ENCODE measurements at regions not wholly inside any gene's neighbourhood (a gene's known extent, or its start where the extent isn't known, plus 50 kb on each side); places are given as distances from the start of the nearest gene placed in this dataset.
"Not testable (repeated sequence)": the region's sequence is repeated elsewhere in the genome, so short reads cannot be mapped to it uniquely, and the experiment has no call there.

GRCh38 chr9:103427696-103428095 lies 432.6 kb downstream of the CYLC2 start:
- DNase-seq = no peak

GRCh38 chr9:103430469-103430868 lies 435.3 kb downstream of the CYLC2 start:
- DNase-seq = no peak

- DNase-seq = no peak
Measured at GRCh38 chr9:103431809-103432208, 436.7 kb downstream of the CYLC2 start.

GRCh38 chr9:103444176-103444575 lies 449.0 kb downstream of the CYLC2 start:
- DNase-seq = no peak

- no peak for DNase-seq
Measured at GRCh38 chr9:103458826-103459225, 463.7 kb downstream of the CYLC2 start.

GRCh38 chr9:103471241-103471640 lies 476.1 kb downstream of the CYLC2 start:
- DNase-seq = no peak

GRCh38 chr9:103474156-103474555 lies 479.0 kb downstream of the CYLC2 start:
- no peak for DNase-seq

GRCh38 chr9:103483471-103484096 lies 488.5 kb downstream of the CYLC2 start:
- DNase-seq = no peak

GRCh38 chr9:103485138-103485537 lies 490.0 kb downstream of the CYLC2 start:
- no peak for DNase-seq

GRCh38 chr9:103514767-103515166 lies 519.6 kb downstream of the CYLC2 start:
- DNase-seq = no peak

GRCh38 chr9:103522409-103522808 lies 527.3 kb downstream of the CYLC2 start:
- no peak for DNase-seq

GRCh38 chr9:103530934-103531333 lies 535.8 kb downstream of the CYLC2 start:
- DNase-seq = no peak

GRCh38 chr9:103533318-103533717 lies 538.2 kb downstream of the CYLC2 start:
- no peak for DNase-seq

- no peak for DNase-seq
Measured at GRCh38 chr9:103537426-103537825, 542.3 kb downstream of the CYLC2 start.

- no peak for DNase-seq
Measured at GRCh38 chr9:103545260-103545659, 548.8 kb upstream of the SMC2 start.

GRCh38 chr9:103552712-103553111 lies 541.4 kb upstream of the SMC2 start:
- DNase-seq = no peak

- no peak for DNase-seq
Measured at GRCh38 chr9:103574056-103574455, 520.1 kb upstream of the SMC2 start.

- no peak for DNase-seq
Measured at GRCh38 chr9:103586721-103587120, 507.4 kb upstream of the SMC2 start.

GRCh38 chr9:103601287-103601686 lies 492.8 kb upstream of the SMC2 start:
- DNase-seq = no peak

GRCh38 chr9:103611950-103612349 lies 482.2 kb upstream of the SMC2 start:
- not testable (repeated sequence) for DNase-seq

- no peak for DNase-seq
Measured at GRCh38 chr9:103615994-103616393, 478.1 kb upstream of the SMC2 start.

- DNase-seq = no peak
Measured at GRCh38 chr9:103617046-103617445, 477.1 kb upstream of the SMC2 start.

- no peak for DNase-seq
Measured at GRCh38 chr9:103625161-103625804, 468.8 kb upstream of the SMC2 start.

GRCh38 chr9:103627731-103628130 lies 466.4 kb upstream of the SMC2 start:
- no peak for DNase-seq

- no peak for DNase-seq
Measured at GRCh38 chr9:103649086-103649485, 445.0 kb upstream of the SMC2 start.
